ENCODE measurements at regions not wholly inside any gene's neighbourhood (a gene's known extent, or its start where the extent isn't known, plus 50 kb on each side); places are given as distances from the start of the nearest gene placed in this dataset.

GRCh38 chr3:56867671-56868070 lies 65.9 kb upstream of the ARHGEF3 start:
- no peaks in the 10 kb centered on the region for H3K9me3 ChIP-seq (ENCODE audit: severe bottlenecking)
- H3K36me3 ChIP-seq, result no peaks in the 10 kb centered on the region
- no peak for DNase-seq
- H3K27me3 ChIP-seq (ENCODE audit: insufficient read depth, low read depth, severe bottlenecking), result no peaks in the 10 kb centered on the region
- TF ChIP-seq, protein P1, sequence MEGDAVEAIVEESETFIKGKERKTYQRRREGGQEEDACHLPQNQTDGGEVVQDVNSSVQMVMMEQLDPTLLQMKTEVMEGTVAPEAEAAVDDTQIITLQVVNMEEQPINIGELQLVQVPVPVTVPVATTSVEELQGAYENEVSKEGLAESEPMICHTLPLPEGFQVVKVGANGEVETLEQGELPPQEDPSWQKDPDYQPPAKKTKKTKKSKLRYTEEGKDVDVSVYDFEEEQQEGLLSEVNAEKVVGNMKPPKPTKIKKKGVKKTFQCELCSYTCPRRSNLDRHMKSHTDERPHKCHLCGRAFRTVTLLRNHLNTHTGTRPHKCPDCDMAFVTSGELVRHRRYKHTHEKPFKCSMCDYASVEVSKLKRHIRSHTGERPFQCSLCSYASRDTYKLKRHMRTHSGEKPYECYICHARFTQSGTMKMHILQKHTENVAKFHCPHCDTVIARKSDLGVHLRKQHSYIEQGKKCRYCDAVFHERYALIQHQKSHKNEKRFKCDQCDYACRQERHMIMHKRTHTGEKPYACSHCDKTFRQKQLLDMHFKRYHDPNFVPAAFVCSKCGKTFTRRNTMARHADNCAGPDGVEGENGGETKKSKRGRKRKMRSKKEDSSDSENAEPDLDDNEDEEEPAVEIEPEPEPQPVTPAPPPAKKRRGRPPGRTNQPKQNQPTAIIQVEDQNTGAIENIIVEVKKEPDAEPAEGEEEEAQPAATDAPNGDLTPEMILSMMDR (IDR thresholded peaks at IDR 0.05; ENCODE audit: low read depth, low read length), result no peak
- H3K27ac ChIP-seq, result no peak overlapping the region
- H3K4me3 ChIP-seq (ENCODE audit: low read depth, low read length), result no peak overlapping the region

DNA sequence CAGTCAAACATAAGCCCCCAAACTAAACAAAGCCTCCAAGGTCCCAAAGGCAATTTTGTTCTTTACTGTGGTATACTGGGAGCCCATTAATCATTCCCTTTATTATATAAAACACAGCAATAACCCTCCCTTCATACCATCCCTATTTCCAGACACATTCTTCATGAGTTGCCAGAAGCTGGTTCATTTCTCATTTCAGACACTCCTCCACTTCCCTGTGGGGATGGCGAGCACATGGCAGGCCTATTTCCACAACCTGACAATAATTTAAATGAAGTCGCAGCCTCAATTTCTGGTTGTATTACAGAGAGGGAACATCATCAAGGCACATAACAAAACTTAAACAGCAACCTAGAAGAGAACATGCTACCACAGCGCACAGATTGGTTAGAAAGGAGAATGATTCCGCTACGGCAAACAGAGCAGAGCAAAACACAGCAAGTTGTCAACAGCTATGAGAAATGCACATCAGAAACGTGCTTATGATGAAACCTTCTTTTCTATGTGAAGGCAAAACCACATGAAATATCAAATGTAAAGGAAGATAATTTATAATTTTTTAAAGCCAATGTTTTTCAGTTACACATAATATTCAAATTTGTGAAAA lies 63.3 kb upstream of the ARHGEF3 start:
- Histone ChIP-seq H3K4me3 (ENCODE audit: low read depth, low read length) (no peak overlapping the region), H3K27ac (no peak overlapping the region), H3K27me3 (ENCODE audit: insufficient read depth, low read depth, severe bottlenecking) (no peaks in the 10 kb centered on the region), H3K9me3 (ENCODE audit: severe bottlenecking) (no peaks in the 10 kb centered on the region), H3K36me3 (no peaks in the 10 kb centered on the region)
- no peak for DNase-seq
- TF ChIP-seq, protein P1 (IDR thresholded peaks at IDR 0.05; ENCODE audit: low read depth, low read length), result no peak

DNA sequence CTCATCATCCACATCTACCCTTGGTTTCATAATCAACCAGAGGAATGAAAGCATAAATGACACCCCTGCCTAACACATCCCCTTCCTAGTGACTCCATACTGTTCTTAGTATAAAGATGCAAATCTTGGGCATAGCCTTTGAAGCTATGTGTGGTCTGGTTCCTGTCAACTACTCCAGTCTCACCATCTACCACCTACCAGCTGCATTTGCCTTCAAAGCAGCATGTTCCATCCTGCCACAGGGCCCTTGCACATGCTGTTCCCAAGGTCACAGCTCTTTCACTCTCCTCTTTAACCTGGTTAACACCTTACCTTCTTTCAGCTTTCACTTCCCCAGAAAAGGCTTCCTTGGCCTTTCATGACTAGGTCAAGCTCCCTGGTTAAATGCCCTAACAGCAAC lies 62.3 kb upstream of the ARHGEF3 start:
- Histone ChIP-seq H3K9me3 (ENCODE audit: severe bottlenecking) (no peaks in the 10 kb centered on the region), H3K27me3 (ENCODE audit: insufficient read depth, low read depth, severe bottlenecking) (no peaks in the 10 kb centered on the region), H3K4me3 (ENCODE audit: low read depth, low read length) (no peak overlapping the region), H3K36me3 (no peaks in the 10 kb centered on the region), H3K27ac (no peak overlapping the region)
- TF ChIP-seq, protein P1 (IDR thresholded peaks at IDR 0.05; ENCODE audit: low read depth, low read length), result no peak
- DNase-seq, result no peak

- H3K36me3 ChIP-seq, result no peaks in the 10 kb centered on the region
- TF ChIP-seq, protein P1 (IDR thresholded peaks at IDR 0.05; ENCODE audit: low read depth, low read length), result no peak
- no peak overlapping the region for H3K4me3 ChIP-seq (ENCODE audit: low read depth, low read length)
- H3K9me3 ChIP-seq (ENCODE audit: severe bottlenecking), result no peaks in the 10 kb centered on the region
- H3K27ac ChIP-seq, result no peak overlapping the region
- no peaks in the 10 kb centered on the region for H3K27me3 ChIP-seq (ENCODE audit: insufficient read depth, low read depth, severe bottlenecking)
- no peak for DNase-seq
These were observed 60.8 kb upstream of the ARHGEF3 start for GRCh38 chr3:56862352-56863062.

DNA sequence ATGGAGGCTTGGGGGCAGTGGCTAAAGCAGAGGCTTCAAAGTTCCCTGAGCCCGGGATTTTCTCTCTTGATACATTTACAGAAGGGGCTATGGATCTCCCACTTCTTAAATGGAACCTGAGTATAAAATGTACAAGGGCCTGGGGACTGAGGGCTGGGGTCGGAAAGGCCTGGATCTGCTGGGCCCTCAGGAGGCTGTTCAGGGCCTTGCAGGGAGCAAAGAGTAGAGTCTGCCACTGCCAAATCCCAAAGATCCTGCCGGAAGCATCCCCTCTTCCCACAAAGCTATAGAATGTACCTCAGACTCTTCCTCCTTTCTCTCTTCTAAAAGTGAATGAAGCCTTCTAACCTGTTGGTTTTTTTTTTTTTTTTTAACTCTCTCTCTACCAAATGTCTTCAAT lies 59.8 kb upstream of the ARHGEF3 start:
- Histone ChIP-seq H3K27ac (no peak overlapping the region), H3K9me3 (ENCODE audit: severe bottlenecking) (peaks cover 3% of the 10 kb centered on the region), H3K27me3 (ENCODE audit: insufficient read depth, low read depth, severe bottlenecking) (no peaks in the 10 kb centered on the region), H3K4me3 (ENCODE audit: low read depth, low read length) (no peak overlapping the region), H3K36me3 (no peaks in the 10 kb centered on the region)
- DNase-seq, result no peak
- TF ChIP-seq, protein P1 (IDR thresholded peaks at IDR 0.05; ENCODE audit: low read depth, low read length), result no peak
